Stimulated activated CD4-positive, alpha-beta T cell treated with anti-CD3 and anti-CD28 coated beads, Interleukin-4, amount 100 ng/mL, for 24 hours (primary cell): ENCODE measurements at regions not wholly inside any gene's neighbourhood (a gene's known extent, or its start where the extent isn't known, plus 50 kb on each side); places are given as distances from the start of the nearest gene placed in this dataset.

Source experiments
- DNase-seq: peaks from one replicate; pipeline ENCODE4 v3.0.0-alpha.2; 2020

- DNase-seq: no peak
These were observed 240.0 kb downstream of the MIAT start for GRCh38 chr22:26897384-26897783.

GRCh38 chr22:26898946-26899605 is 241.7 kb downstream of the MIAT start:
- no peak for DNase-seq

GRCh38 chr22:26900787-26901186 is 243.4 kb downstream of the MIAT start:
- no peak for DNase-seq

GRCh38 chr22:26901198-26901816 is 243.9 kb downstream of the MIAT start:
- no peak for DNase-seq

GRCh38 chr22:26902401-26903029 is 245.1 kb downstream of the MIAT start:
- DNase-seq: no peak

GRCh38 chr22:26903030-26903856 is 245.9 kb downstream of the MIAT start:
- DNase-seq: no peak

- DNase-seq: no peak
These were observed 247.1 kb downstream of the MIAT start for GRCh38 chr22:26904483-26904882.

- DNase-seq: no peak
These were observed 247.7 kb downstream of the MIAT start for GRCh38 chr22:26905076-26905475.

- DNase-seq: no peak
These were observed 248.3 kb downstream of the MIAT start for GRCh38 chr22:26905640-26906039.

GRCh38 chr22:26906464-26906863 is 249.1 kb downstream of the MIAT start:
- DNase-seq: no peak

- DNase-seq: no peak
These were observed 250.0 kb downstream of the MIAT start for GRCh38 chr22:26907366-26907765.

GRCh38 chr22:26910845-26911244 is 253.5 kb downstream of the MIAT start:
- DNase-seq: no peak

- DNase-seq: no peak
These were observed 255.4 kb downstream of the MIAT start for GRCh38 chr22:26912655-26913345.

GRCh38 chr22:26914519-26915185 is 257.3 kb downstream of the MIAT start:
- DNase-seq: no peak

GRCh38 chr22:26916236-26916635 is 258.8 kb downstream of the MIAT start:
- DNase-seq: no peak

- DNase-seq: no peak
These were observed 260.8 kb downstream of the MIAT start for GRCh38 chr22:26918226-26918625.

GRCh38 chr22:26921726-26922125 is 264.3 kb downstream of the MIAT start:
- DNase-seq: no peak

- no peak for DNase-seq
These were observed 265.4 kb downstream of the MIAT start for GRCh38 chr22:26922806-26923205.

GRCh38 chr22:26923531-26923930 is 266.1 kb downstream of the MIAT start:
- no peak for DNase-seq

- no peak for DNase-seq
These were observed 270.4 kb downstream of the MIAT start for GRCh38 chr22:26927821-26928220.

- DNase-seq: no peak
These were observed 274.1 kb downstream of the MIAT start for GRCh38 chr22:26931471-26931870.

GRCh38 chr22:26933105-26933590 is 275.8 kb downstream of the MIAT start:
- DNase-seq: no peak
